ENCODE measurements at regions not wholly inside any gene's neighbourhood (a gene's known extent, or its start where the extent isn't known, plus 50 kb on each side); places are given as distances from the start of the nearest gene placed in this dataset.
"Not testable (repeated sequence)": the region's sequence is repeated elsewhere in the genome, so short reads cannot be mapped to it uniquely, and the experiment has no call there.

- Histone ChIP-seq H3K36me3 (no peaks in the 10 kb centered on the region), H3K4me1 (no peaks in the 10 kb centered on the region), H3K4me3 (no peak overlapping the region), H3K9me3 (no peaks in the 10 kb centered on the region), H3K27ac (no peak overlapping the region), H3K27me3 (no peaks in the 10 kb centered on the region)
- no peak for TF ChIP-seq CTCF (IDR thresholded peaks at IDR 0.05)
- intact Hi-C loops (cut with DNase I): no loop called here
- ATAC-seq (no peak), DNase-seq (no peak)
These were observed 368.6 kb upstream of the TENM3 start for GRCh38 chr4:181874602-181875001.

GRCh38 chr4:181877329-181877848, 365.8 kb upstream of the TENM3 start:
- TF ChIP-seq CTCF (IDR thresholded peaks at IDR 0.05): no peak
- H3K36me3 ChIP-seq: no peaks in the 10 kb centered on the region
- H3K9me3 ChIP-seq: no peaks in the 10 kb centered on the region
- intact Hi-C loops (cut with DNase I): no loop called here
- no peak for DNase-seq
- H3K4me1 ChIP-seq: no peaks in the 10 kb centered on the region
- H3K27ac ChIP-seq: no peak overlapping the region
- H3K27me3 ChIP-seq: no peaks in the 10 kb centered on the region
- ATAC-seq: no peak
- H3K4me3 ChIP-seq: no peak overlapping the region

GRCh38 chr4:181890031-181890430, 353.2 kb upstream of the TENM3 start:
- Histone ChIP-seq H3K4me1 (no peaks in the 10 kb centered on the region), H3K4me3 (no peak overlapping the region), H3K27ac (no peak overlapping the region), H3K27me3 (no peaks in the 10 kb centered on the region), H3K36me3 (no peaks in the 10 kb centered on the region), H3K9me3 (no peaks in the 10 kb centered on the region)
- no peak for TF ChIP-seq CTCF (IDR thresholded peaks at IDR 0.05)
- no peak for ATAC-seq
- intact Hi-C loops (cut with DNase I): no loop called here
- no peak for DNase-seq

- no peaks in the 10 kb centered on the region for H3K4me1 ChIP-seq
- H3K36me3 ChIP-seq: no peaks in the 10 kb centered on the region
- TF ChIP-seq CTCF (IDR thresholded peaks at IDR 0.05): no peak
- no peak overlapping the region for H3K4me3 ChIP-seq
- DNase-seq: no peak
- no peak for ATAC-seq
- no peaks in the 10 kb centered on the region for H3K27me3 ChIP-seq
- H3K27ac ChIP-seq: no peak overlapping the region
- H3K9me3 ChIP-seq: no peaks in the 10 kb centered on the region
- intact Hi-C loops (cut with DNase I): no loop called here
These were observed 352.3 kb upstream of the TENM3 start for GRCh38 chr4:181890911-181891310.

- Histone ChIP-seq H3K9me3 (no peaks in the 10 kb centered on the region), H3K27ac (no peak overlapping the region), H3K36me3 (no peaks in the 10 kb centered on the region), H3K4me1 (no peaks in the 10 kb centered on the region), H3K4me3 (no peak overlapping the region), H3K27me3 (no peaks in the 10 kb centered on the region)
- intact Hi-C loops (cut with DNase I): no loop called here
- DNase-seq (no peak), ATAC-seq (no peak)
- no peak for TF ChIP-seq CTCF (IDR thresholded peaks at IDR 0.05)
These were observed 346.6 kb upstream of the TENM3 start for GRCh38 chr4:181896614-181897013.

GRCh38 chr4:181897935-181898334, 345.3 kb upstream of the TENM3 start:
- Histone ChIP-seq H3K27me3 (no peaks in the 10 kb centered on the region), H3K27ac (no peak overlapping the region), H3K4me3 (no peak overlapping the region), H3K4me1 (no peaks in the 10 kb centered on the region), H3K9me3 (no peaks in the 10 kb centered on the region), H3K36me3 (no peaks in the 10 kb centered on the region)
- DNase-seq (no peak), ATAC-seq (no peak)
- TF ChIP-seq CTCF (IDR thresholded peaks at IDR 0.05): no peak
- intact Hi-C loops (cut with DNase I): no loop called here

- intact Hi-C loops (cut with DNase I); DNase-seq; H3K27ac ChIP-seq; H3K4me3 ChIP-seq; H3K27me3 ChIP-seq; H3K9me3 ChIP-seq; H3K4me1 ChIP-seq; ATAC-seq; H3K36me3 ChIP-seq: not testable (repeated sequence)
These were observed 340.8 kb upstream of the TENM3 start for GRCh38 chr4:181902404-181902803.
